Hepatocyte (in vitro differentiated cells): ENCODE measurements at regions not wholly inside any gene's neighbourhood (a gene's known extent, or its start where the extent isn't known, plus 50 kb on each side); places are given as distances from the start of the nearest gene placed in this dataset.

Experiments
- DNase-seq: peaks from one replicate; pipeline ENCODE4 v3.0.0-alpha.2; 2016; ENCODE audit warnings: low spot score
- H2AFZ ChIP-seq: fragments of 200-600 bp; sonication (generic); 2 replicates; pipeline ENCODE4 v1.6.0; 2016; ENCODE audit warnings: antibody characterized with exemption, mild to moderate bottlenecking
- H3K27ac ChIP-seq: fragments of 200-600 bp; sonication (generic); 2 replicates; pipeline ENCODE4 v1.5.1; 2016; ENCODE audit warnings: mild to moderate bottlenecking
- H3K27me3 ChIP-seq: fragments of 200-600 bp; sonication (generic); 2 replicates; pipeline ENCODE4 v1.6.1; 2016
- H3K36me3 ChIP-seq: fragments of 200-600 bp; sonication (generic); replicated peaks from 2 replicates; pipeline ENCODE4 v1.5.1; 2016; ENCODE audit warnings: low read depth; ENCODE audit not compliant: insufficient read depth
- H3K4me1 ChIP-seq: fragments of 200-600 bp; sonication (generic); 2 replicates; pipeline ENCODE4 v1.5.1; 2016; ENCODE audit warnings: mild to moderate bottlenecking, moderate library complexity; ENCODE audit not compliant: insufficient read depth
- H3K4me2 ChIP-seq: fragments of 200-600 bp; sonication (generic); 2 replicates; pipeline ENCODE4 v1.6.0; 2016
- H3K4me3 ChIP-seq: fragments of 200-600 bp; sonication (generic); 2 replicates; pipeline ENCODE4 v1.5.1; 2016; ENCODE audit warnings: mild to moderate bottlenecking
- H3K79me2 ChIP-seq: fragments of 200-600 bp; sonication (generic); 2 replicates; pipeline ENCODE4 v1.6.0; 2017; ENCODE audit warnings: mild to moderate bottlenecking
- H3K9me2 ChIP-seq: fragments of 200-600 bp; sonication (generic); replicated peaks from 2 replicates; pipeline ENCODE4 v1.6.0; 2017; ENCODE audit warnings: mild to moderate bottlenecking; ENCODE audit not compliant: insufficient read depth
- H3K9me3 ChIP-seq: fragments of 200-600 bp; sonication (generic); 2 replicates; pipeline ENCODE4 v1.5.1; 2016; ENCODE audit warnings: low read depth, mild to moderate bottlenecking
- H4K20me1 ChIP-seq: fragments of 200-600 bp; sonication (generic); 2 replicates; pipeline ENCODE4 v1.6.0; 2016; ENCODE audit warnings: mild to moderate bottlenecking; ENCODE audit not compliant: insufficient read depth, poor library complexity, severe bottlenecking
- CTCF ChIP-seq: fragments of 200-600 bp; sonication (generic); IDR thresholded peaks from 2 replicates; pipeline ENCODE4 v1.5.1; 2016; ENCODE audit warnings: antibody characterized with exemption, mild to moderate bottlenecking; ENCODE audit not compliant: poor library complexity
- EZH2 ChIP-seq: fragments of 200-600 bp; sonication (generic); IDR thresholded peaks from 2 replicates; pipeline ENCODE4 v1.6.1; 2016; ENCODE audit warnings: antibody characterized with exemption, mild to moderate bottlenecking, borderline replicate concordance
- EZH2phosphoT487 ChIP-seq: fragments of 200-600 bp; sonication (generic); IDR thresholded peaks from one replicate; pipeline ENCODE4 v1.6.1; 2018; ENCODE audit warnings: antibody characterized with exemption, mild to moderate bottlenecking, low read depth, moderate library complexity; ENCODE audit not compliant: unreplicated experiment, severe bottlenecking
- WGBS: methylation state at CpG from one replicate; pipeline ENCODE4 v1.1.6; 2016; ENCODE audit warnings: low lambda C conversion rate; ENCODE audit errors: missing lambda C conversion rate; 5-methylcytosine and 5-hydroxymethylcytosine counted together

GRCh38 chr3:124607163-124607562 is 123.1 kb upstream of the UMPS start:
- Histone ChIP-seq H3K4me3 (no peak overlapping the region), H3K4me1 (peaks cover 16% of the 10 kb centered on the region), H3K9me2 (no peaks in the 10 kb centered on the region), H3K9me3 (no peaks in the 10 kb centered on the region), H3K79me2 (peaks cover 60% of the 10 kb centered on the region), H4K20me1 (no peaks in the 10 kb centered on the region), H3K4me2 (no peak overlapping the region), H2AFZ (no peak overlapping the region), H3K27ac (no peak overlapping the region), H3K27me3 (no peaks in the 10 kb centered on the region), H3K36me3 (no peaks in the 10 kb centered on the region)
- DNase-seq: no peak
- WGBS: 72% methylated on average over 1 of the region's 1 CpG
- TF ChIP-seq EZH2 (no peak), CTCF (no peak), EZH2phosphoT487 (no peak)

- peak; percentile 64 for DNase-seq
- Histone ChIP-seq H4K20me1 (no peaks in the 10 kb centered on the region), H3K27me3 (no peaks in the 10 kb centered on the region), H3K27ac (peak overlapping the region; percentile 68), H3K9me3 (no peaks in the 10 kb centered on the region), H3K79me2 (peaks cover 63% of the 10 kb centered on the region), H3K4me3 (no peak overlapping the region), H3K4me1 (peaks cover 16% of the 10 kb centered on the region), H3K36me3 (no peaks in the 10 kb centered on the region), H3K4me2 (no peak overlapping the region), H3K9me2 (no peaks in the 10 kb centered on the region), H2AFZ (no peak overlapping the region)
- TF ChIP-seq EZH2phosphoT487 (no peak), EZH2 (no peak), CTCF (no peak)
- WGBS: 73% methylated on average over 3 of the region's 3 CpGs
Observed at GRCh38 chr3:124609402-124609801, 120.8 kb upstream of the UMPS start.

- TF ChIP-seq CTCF (no peak), EZH2phosphoT487 (no peak), EZH2 (no peak)
- H3K27ac ChIP-seq: no peak overlapping the region
- WGBS: 100% methylated on average over 1 of the region's 1 CpG
Observed at GRCh38 chr3:124610130-124610529, 120.1 kb upstream of the UMPS start.

GRCh38 chr3:124611520-124611919 is 118.7 kb upstream of the UMPS start:
- Histone ChIP-seq H4K20me1 (no peaks in the 10 kb centered on the region), H3K27ac (peak overlapping the region; percentile 48), H3K9me3 (no peaks in the 10 kb centered on the region), H3K79me2 (peaks cover 62% of the 10 kb centered on the region), H3K36me3 (no peaks in the 10 kb centered on the region), H3K9me2 (no peaks in the 10 kb centered on the region), H3K4me2 (peak overlapping the region; percentile 38), H3K4me3 (no peak overlapping the region), H2AFZ (no peak overlapping the region), H3K4me1 (peaks cover 20% of the 10 kb centered on the region), H3K27me3 (no peaks in the 10 kb centered on the region)
- TF ChIP-seq EZH2 (no peak), EZH2phosphoT487 (no peak), CTCF (no peak)
- peak; percentile 37 for DNase-seq
- WGBS: 64% methylated on average over 4 of the region's 4 CpGs

More at GRCh38 chr3:124610130-124610529, 120.1 kb upstream of the UMPS start:
- H3K4me1 ChIP-seq: peaks cover 16% of the 10 kb centered on the region
- DNase-seq: no peak
- H4K20me1 ChIP-seq: no peaks in the 10 kb centered on the region
- H3K27me3 ChIP-seq: no peaks in the 10 kb centered on the region
- H3K4me3 ChIP-seq: no peak overlapping the region
- H3K4me2 ChIP-seq: no peak overlapping the region
- H3K79me2 ChIP-seq: peaks cover 64% of the 10 kb centered on the region
- no peaks in the 10 kb centered on the region for H3K9me3 ChIP-seq
- H3K36me3 ChIP-seq: no peaks in the 10 kb centered on the region
- H2AFZ ChIP-seq: no peak overlapping the region
- H3K9me2 ChIP-seq: no peaks in the 10 kb centered on the region
